ENCODE measurements at regions not wholly inside any gene's neighbourhood (a gene's known extent, or its start where the extent isn't known, plus 50 kb on each side); places are given as distances from the start of the nearest gene placed in this dataset.

DNA sequence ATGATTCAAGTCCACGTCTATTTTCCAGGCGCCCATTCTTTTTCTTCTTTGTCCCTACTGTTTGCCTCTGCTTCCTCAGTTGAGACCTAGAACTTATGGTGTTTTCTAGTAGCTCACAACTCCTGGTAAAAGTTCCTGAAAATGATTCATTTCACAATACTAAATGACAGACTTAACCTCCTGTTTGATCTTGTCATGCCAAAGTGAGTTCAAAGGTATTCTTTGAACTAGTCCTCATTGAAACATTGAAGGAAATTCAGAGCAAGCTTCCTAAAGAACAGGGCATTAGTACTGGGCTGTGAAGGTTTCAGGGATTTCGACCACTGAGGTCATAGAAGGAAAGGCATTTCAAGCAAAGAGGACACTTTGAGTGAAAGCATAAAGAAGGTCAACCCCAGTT lies 132.8 kb downstream of the IBTK start:
- TF ChIP-seq, protein P1, sequence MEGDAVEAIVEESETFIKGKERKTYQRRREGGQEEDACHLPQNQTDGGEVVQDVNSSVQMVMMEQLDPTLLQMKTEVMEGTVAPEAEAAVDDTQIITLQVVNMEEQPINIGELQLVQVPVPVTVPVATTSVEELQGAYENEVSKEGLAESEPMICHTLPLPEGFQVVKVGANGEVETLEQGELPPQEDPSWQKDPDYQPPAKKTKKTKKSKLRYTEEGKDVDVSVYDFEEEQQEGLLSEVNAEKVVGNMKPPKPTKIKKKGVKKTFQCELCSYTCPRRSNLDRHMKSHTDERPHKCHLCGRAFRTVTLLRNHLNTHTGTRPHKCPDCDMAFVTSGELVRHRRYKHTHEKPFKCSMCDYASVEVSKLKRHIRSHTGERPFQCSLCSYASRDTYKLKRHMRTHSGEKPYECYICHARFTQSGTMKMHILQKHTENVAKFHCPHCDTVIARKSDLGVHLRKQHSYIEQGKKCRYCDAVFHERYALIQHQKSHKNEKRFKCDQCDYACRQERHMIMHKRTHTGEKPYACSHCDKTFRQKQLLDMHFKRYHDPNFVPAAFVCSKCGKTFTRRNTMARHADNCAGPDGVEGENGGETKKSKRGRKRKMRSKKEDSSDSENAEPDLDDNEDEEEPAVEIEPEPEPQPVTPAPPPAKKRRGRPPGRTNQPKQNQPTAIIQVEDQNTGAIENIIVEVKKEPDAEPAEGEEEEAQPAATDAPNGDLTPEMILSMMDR (IDR thresholded peaks at IDR 0.05; ENCODE audit: low read depth, low read length): no peak
- TF ChIP-seq EZH2phosphoT487 (IDR thresholded peaks at IDR 0.05; ENCODE audit: low read depth): no peak
